ENCODE measurements at regions not wholly inside any gene's neighbourhood (a gene's known extent, or its start where the extent isn't known, plus 50 kb on each side); places are given as distances from the start of the nearest gene placed in this dataset.

DNA sequence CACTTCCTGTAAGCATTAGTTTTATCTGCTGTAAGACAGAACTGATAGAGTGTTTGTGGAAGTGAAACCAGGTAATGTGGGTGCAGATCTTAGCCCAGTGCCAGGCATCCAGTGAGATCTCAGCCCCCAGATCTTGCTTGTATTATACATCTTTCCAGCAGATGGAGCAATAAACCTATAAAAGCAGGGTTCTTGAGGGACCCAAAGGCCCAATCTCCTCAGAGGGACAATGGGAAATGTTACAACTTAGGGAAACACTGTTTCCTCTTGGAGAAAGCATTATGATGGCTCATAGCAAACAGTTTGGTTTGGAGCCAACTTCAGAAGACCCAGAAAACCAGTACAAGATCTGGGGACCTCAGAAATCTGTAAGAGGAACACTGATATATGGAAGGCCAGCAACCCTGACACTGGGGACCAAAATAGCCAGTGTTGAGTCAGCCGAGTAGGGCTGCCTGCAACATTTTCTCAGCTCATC lies 206.3 kb downstream of the SLC7A11 start:
- TF ChIP-seq GLIS2 (tag by site-specific recombination; IDR thresholded peaks at IDR 0.05), result no peak
- no peak for TF ChIP-seq KLF16 (tag by site-specific recombination; IDR thresholded peaks at IDR 0.05)
- TF ChIP-seq ZNF501 (tag by site-specific recombination; IDR thresholded peaks at IDR 0.05), result no peak
- TF ChIP-seq, protein P1, sequence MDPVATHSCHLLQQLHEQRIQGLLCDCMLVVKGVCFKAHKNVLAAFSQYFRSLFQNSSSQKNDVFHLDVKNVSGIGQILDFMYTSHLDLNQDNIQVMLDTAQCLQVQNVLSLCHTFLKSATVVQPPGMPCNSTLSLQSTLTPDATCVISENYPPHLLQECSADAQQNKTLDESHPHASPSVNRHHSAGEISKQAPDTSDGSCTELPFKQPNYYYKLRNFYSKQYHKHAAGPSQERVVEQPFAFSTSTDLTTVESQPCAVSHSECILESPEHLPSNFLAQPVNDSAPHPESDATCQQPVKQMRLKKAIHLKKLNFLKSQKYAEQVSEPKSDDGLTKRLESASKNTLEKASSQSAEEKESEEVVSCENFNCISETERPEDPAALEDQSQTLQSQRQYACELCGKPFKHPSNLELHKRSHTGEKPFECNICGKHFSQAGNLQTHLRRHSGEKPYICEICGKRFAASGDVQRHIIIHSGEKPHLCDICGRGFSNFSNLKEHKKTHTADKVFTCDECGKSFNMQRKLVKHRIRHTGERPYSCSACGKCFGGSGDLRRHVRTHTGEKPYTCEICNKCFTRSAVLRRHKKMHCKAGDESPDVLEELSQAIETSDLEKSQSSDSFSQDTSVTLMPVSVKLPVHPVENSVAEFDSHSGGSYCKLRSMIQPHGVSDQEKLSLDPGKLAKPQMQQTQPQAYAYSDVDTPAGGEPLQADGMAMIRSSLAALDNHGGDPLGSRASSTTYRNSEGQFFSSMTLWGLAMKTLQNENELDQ (tag by site-specific recombination; IDR thresholded peaks at IDR 0.05; ENCODE audit: low read depth), result no peak
- no peak for TF ChIP-seq SP2 (tag by site-specific recombination; IDR thresholded peaks at IDR 0.05)
- no peak for TF ChIP-seq ZNF302 (tag by site-specific recombination; IDR thresholded peaks at IDR 0.05; ENCODE audit: low read depth)
- TF ChIP-seq ZSCAN16 (tag by site-specific recombination; IDR thresholded peaks at IDR 0.05), result no peak
- no peak for TF ChIP-seq ZNF585B (tag by site-specific recombination; IDR thresholded peaks at IDR 0.05)
- TF ChIP-seq CTCF (tag by site-specific recombination; IDR thresholded peaks at IDR 0.05), result no peak

Data from HEK293 (cell line).